NOMO-1 treated with DMSO at 0.1 percent for 48 hours (cell line): ENCODE measurements at regions not wholly inside any gene's neighbourhood (a gene's known extent, or its start where the extent isn't known, plus 50 kb on each side); places are given as distances from the start of the nearest gene placed in this dataset.

Source experiments
- DNase-seq: peaks from one replicate; lab custom pipeline; 2025; ENCODE audit not compliant: unreplicated experiment; lab: John Stamatoyannopoulos, UW

- DNase-seq = no peak
These were observed 50.3 kb upstream of the NFE2L2 start for GRCh38 chr2:177314722-177315264.

DNA sequence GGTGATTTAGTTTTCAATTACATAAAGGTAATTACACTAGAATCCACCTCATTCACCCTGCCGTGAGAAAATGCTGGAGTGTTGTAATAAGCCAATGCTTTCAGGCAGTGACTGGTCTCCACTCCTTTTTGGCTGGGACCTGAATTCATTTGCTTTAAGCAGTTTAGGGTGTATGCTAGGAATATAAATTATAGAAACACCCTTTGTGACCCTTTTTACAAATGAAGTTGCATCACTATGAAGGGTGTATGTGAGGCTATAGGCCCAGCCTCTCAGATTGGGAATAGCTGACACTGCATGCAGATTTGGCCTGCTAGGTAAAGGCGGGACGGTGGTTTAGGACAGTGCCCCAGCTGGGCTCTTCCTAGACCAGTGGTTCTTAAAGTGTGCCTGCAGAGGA lies 50.8 kb upstream of the NFE2L2 start:
- DNase-seq = no peak

GRCh38 chr2:177316756-177317155 lies 52.2 kb upstream of the NFE2L2 start:
- no peak for DNase-seq

DNA sequence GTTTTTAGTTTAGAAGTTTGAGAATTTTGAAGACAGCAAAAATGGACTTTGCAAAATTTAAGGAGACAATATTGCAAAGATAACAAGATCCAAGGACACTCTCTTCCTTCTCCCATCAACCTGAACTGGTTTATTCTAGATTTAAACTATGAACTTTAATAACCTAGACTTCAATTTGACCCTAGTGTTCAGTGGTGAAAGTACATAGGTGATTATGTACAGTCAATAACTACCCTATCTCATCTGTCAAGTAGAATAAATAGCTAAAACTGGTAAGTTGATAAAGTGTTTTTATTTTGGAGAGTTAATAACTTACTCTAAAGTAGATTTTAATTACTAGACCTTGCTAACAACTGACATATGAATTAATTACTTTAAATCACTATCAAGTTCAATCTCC lies 52.9 kb upstream of the NFE2L2 start:
- no peak for DNase-seq

GRCh38 chr2:177317857-177318256 lies 53.3 kb upstream of the NFE2L2 start:
- no peak for DNase-seq

- DNase-seq = no peak
These were observed 54.1 kb upstream of the NFE2L2 start for GRCh38 chr2:177318613-177319012.

DNA sequence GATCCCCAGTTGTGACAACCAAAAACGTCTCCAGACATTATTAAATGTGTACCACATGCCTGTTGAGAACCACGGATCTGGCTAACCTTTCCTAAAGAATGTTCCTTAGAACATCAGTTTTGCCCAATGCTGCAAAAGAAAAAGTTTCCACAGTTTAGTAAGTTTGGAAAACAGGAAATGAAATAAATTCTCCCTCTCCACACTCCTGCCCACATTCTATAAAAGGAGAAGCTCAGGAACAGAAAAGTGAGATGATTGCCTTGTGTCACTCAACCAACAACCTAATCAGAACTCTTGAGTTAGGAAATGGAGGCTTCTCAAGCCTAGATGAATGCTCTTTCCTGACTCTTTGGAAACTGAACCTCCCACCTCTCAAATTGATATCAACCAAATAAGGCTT lies 56.1 kb upstream of the NFE2L2 start:
- DNase-seq = no peak

DNA sequence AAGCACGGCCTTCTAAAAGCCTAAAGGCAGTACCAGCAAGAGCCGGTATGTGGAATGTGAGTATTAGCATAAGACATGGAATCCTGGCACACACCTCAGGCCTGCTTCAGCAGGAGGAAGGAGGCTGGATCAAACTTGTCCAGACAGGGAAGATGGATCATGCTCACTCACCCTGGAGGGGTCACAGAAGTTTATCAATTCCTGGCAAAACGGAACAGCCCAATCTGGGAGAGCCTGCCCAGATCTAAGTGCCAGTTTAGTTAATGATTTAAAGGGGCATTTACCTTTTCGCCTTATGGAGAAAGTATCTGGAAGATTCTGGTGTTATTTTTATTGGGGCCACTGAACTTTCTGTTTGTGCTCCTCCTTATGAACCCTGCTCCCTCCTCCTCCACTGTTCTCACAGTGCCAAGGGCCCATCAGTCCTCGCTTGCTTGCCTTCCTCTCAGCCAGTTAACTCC lies 58.3 kb upstream of the NFE2L2 start:
- DNase-seq = no peak

- DNase-seq = no peak
These were observed 60.3 kb upstream of the NFE2L2 start for GRCh38 chr2:177324797-177325196.

DNA sequence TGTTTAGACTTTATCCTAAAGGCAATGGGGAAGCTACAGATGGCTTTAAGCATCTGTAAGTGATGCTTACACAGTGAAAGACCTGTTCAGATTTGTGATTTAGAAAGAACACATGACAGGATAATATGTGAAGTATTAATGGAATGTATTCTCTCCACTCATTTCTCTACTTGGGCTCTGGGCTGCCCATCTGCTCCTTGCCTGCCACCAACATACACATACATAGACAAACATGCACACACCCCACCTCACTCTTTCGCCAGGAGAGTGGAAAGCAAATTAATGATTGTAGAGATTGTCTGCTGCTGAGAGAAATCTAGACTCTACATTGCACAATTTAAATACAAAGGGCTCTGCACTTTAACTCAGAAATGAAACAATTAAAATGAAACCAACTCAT lies 61.0 kb upstream of the NFE2L2 start:
- no peak for DNase-seq

DNA sequence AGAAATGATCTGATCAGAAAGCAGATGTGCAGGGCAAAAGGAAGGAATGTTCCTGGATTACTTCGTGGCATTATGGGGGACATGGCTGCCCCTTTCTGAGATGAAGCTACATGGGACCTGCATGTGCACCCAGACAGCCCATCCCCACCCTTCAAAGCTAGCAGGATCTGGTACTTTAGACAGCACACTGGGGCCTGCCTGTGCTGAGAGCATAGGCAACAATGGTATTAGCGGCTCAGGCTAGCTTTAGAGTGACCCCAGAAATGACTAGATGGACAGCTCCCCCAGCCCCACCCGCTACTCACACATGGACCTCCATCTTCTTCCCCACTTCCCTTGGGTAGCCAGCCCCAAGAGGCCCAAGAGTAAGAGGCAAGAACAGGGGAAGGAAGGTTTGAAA lies 61.5 kb upstream of the NFE2L2 start:
- DNase-seq = no peak

- DNase-seq = no peak
These were observed 62.1 kb upstream of the NFE2L2 start for GRCh38 chr2:177326591-177326990.

DNA sequence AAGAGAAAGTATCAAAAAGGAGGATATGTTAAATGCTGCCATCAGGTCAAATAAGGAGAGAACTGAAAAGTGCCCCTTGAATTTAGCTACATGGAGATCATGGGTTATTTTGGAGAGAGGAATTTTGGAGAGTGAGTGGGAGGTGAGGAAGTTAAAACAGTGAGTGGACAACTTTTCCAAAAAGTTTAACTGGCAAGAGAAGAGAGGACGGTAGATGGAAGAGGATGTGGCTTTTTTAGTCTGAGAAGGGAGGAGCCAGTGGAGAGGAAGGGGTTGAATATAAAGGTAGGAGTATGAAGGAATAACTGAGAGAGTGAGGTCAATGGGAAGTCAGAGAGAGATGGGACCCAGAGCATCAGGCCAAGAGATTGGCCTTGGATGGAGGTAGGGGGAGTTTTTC lies 62.5 kb upstream of the NFE2L2 start:
- DNase-seq = no peak

- no peak for DNase-seq
These were observed 63.5 kb upstream of the NFE2L2 start for GRCh38 chr2:177328056-177328455.

GRCh38 chr2:177329064-177329463 lies 63.5 kb upstream of the AGPS start:
- peak; percentile 24 for DNase-seq

GRCh38 chr2:177331466-177331997 lies 61.0 kb upstream of the AGPS start:
- DNase-seq = no peak

DNA sequence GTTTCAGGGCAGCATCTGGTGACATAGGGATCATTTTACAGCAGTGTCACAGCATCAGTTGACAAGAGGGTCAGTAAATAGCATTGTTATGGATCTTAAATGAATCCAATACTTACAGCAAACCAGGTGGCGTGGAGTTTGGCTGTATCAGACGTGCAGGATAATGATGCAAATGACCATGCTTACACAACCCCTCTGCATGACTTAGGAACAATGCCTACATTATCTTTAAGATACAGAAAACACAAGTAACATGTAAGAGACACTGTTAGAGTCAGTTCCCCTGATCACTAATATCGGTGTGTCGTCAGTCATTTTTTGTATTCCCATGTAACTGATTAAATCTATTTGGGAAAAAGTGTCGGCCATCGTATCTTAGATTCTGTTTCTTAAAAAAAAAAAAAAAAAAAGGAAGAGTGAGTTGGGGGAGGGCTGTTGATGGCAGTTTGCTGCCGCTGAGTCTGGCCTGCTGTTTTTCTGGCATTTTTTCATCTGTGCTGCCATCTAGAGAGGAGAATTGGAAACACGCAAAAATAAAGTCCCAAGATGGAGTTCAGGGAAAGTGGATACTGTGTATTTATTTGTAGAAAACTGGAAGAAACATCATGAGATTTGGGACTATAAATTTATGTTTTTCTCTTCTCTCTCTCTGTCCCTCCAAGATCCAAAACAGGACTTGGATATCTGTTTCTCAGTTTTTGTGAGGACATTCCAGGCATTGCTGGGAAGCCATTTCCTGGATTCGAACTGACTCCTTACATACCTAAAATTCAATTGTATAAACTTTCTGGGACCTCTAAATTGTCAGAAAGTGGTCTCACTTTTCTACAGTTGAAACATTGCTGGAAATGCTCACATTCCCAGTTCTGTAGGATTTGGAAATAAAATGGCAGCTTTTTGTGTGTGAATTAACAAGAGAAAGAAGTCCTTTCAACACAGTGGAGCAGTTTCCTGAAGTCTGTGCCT lies 60.3 kb upstream of the AGPS start:
- DNase-seq = peak; percentile 80

- DNase-seq = no peak
These were observed 59.6 kb upstream of the AGPS start for GRCh38 chr2:177332992-177333388.

- DNase-seq = peak; percentile 47
These were observed 57.5 kb upstream of the AGPS start for GRCh38 chr2:177334940-177335543.

- DNase-seq = no peak
These were observed 56.6 kb upstream of the AGPS start for GRCh38 chr2:177335917-177336450.

- no peak for DNase-seq
These were observed 54.3 kb upstream of the AGPS start for GRCh38 chr2:177338177-177338721.
